Neuron (in vitro differentiated cells): ENCODE measurements at regions not wholly inside any gene's neighbourhood (a gene's known extent, or its start where the extent isn't known, plus 50 kb on each side); places are given as distances from the start of the nearest gene placed in this dataset.
"Not testable (repeated sequence)": the region's sequence is repeated elsewhere in the genome, so short reads cannot be mapped to it uniquely, and the experiment has no call there.

Experiments
- H2AFZ ChIP-seq: one replicate; pipeline ENCODE4 v1.6.1; 2013; ENCODE audit warnings: low read depth, mild to moderate bottlenecking, inconsistent platforms, low read length, moderate library complexity
- H3K27me3 ChIP-seq: one replicate; pipeline ENCODE4 v1.6.1; 2013; ENCODE audit warnings: low read length; ENCODE audit not compliant: insufficient read depth
- H3K36me3 ChIP-seq: one replicate; pipeline ENCODE4 v1.6.1; 2013; ENCODE audit warnings: low read length; ENCODE audit not compliant: insufficient read depth
- H3K4me1 ChIP-seq: one replicate; pipeline ENCODE4 v1.6.1; 2013; ENCODE audit warnings: low read length; ENCODE audit not compliant: insufficient read depth
- H3K4me3 ChIP-seq: 2 replicates; pipeline ENCODE4 v1.5.1; 2013; ENCODE audit warnings: mild to moderate bottlenecking, low read length, moderate library complexity
- H3K9me3 ChIP-seq: one replicate; pipeline ENCODE4 v1.6.1; 2013; ENCODE audit warnings: low read length

DNA sequence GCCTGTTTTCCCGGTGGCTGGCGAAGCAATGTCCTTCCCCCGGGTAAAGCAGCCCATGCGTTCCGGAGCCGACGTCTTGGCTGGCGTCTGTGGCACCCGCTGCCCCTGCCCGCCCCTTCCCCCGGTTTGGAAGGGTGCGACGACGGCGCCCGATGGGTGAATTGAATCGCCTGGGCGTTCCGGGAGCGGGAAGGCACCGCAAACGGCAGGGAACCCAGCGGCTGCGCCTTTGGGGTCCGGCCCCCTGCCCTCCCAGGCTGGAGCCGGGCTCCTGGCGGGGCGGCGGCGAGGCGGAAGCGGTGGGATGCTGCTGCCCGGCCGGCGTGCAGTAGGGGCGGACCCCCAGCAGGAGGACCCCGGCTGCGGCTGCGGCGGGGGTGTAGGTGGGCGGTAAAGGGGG is 123.6 kb upstream of the RHOU start:
- H3K27me3 ChIP-seq, H3K4me1 ChIP-seq, H3K9me3 ChIP-seq, H3K36me3 ChIP-seq, H2AFZ ChIP-seq, H3K4me3 ChIP-seq: not testable (repeated sequence)

DNA sequence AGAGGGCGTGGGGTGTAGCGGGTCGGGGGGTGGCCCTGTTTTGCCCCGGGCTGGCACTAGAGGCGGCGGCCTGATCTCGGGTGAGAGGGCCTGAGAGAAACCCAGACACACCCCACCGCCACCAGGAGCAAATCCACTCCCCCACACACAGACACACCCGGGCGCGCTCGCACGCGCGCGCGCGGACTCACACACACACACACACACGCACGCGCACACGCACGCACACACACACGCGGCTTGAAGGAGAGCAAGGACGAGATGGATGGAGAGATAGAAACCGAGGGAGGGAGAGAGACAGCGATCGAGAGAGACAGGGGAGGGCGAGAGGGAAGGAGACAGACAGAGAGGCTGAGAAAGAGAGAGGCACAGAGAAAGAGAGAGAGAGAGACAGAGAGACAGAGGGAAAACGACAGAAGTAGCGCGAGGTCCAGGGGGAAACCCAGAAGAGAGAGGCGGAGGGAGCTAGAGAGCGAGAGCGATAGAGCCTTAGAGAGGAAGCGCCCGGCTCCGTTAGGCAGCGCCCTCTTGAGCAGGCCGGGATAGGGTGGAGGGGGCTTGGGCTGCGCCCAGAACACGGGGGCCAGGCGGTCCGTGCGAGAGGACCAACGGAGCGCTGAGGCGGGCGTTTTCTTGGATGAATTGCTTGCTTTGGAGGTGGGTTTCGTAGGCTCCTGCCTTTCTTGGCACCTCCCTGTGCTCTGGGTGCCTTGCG is 113.1 kb upstream of the RHOU start:
- H3K27me3 ChIP-seq, H3K4me3 ChIP-seq, H3K4me1 ChIP-seq, H2AFZ ChIP-seq, H3K9me3 ChIP-seq, H3K36me3 ChIP-seq: not testable (repeated sequence)

DNA sequence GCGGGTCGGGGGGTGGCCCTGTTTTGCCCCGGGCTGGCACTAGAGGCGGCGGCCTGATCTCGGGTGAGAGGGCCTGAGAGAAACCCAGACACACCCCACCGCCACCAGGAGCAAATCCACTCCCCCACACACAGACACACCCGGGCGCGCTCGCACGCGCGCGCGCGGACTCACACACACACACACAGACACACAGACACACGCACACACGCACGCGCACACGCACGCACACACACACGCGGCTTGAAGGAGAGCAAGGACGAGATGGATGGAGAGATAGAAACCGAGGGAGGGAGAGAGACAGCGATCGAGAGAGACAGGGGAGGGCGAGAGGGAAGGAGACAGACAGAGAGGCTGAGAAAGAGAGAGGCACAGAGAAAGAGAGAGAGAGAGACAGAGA is 108.8 kb upstream of the RHOU start:
- not testable (repeated sequence) for H2AFZ ChIP-seq, H3K36me3 ChIP-seq, H3K9me3 ChIP-seq, H3K4me1 ChIP-seq, H3K27me3 ChIP-seq, H3K4me3 ChIP-seq

DNA sequence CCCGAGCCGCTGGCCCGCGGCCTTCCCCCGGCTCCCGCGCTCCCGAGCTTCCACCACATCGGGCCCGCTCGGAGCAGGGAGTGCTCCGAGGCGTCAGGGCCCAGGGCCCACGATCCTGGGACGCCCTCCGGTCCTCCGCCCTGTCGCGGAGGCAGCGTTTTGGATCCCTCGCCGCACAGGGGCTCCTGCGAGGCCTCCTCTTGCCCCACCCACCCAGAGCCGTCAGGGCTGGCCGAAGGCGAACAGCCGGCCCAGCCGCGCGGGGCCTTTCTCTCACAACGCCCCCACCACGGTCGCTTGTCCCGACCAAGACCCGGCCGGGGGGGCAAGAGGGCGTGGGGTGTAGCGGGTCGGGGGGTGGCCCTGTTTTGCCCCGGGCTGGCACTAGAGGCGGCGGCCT is 102.4 kb upstream of the RHOU start:
- H3K4me3 ChIP-seq, H3K36me3 ChIP-seq, H3K27me3 ChIP-seq: not testable (repeated sequence)

DNA sequence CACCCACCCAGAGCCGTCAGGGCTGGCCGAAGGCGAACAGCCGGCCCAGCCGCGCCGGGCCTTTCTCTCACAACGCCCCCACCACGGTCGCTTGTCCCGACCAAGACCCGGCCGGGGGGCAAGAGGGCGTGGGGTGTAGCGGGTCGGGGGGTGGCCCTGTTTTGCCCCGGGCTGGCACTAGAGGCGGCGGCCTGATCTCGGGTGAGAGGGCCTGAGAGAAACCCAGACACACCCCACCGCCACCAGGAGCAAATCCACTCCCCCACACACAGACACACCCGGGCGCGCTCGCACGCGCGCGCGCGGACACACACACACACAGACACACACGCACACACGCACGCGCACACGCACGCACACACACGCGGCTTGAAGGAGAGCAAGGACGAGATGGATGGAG is 100.0 kb upstream of the RHOU start:
- H3K36me3 ChIP-seq, H3K4me1 ChIP-seq, H3K4me3 ChIP-seq, H3K9me3 ChIP-seq, H3K27me3 ChIP-seq, H2AFZ ChIP-seq: not testable (repeated sequence)

More for the DNA sequence above, 102.4 kb upstream of the RHOU start:
- H3K9me3 ChIP-seq, H3K4me1 ChIP-seq, H2AFZ ChIP-seq: not testable (repeated sequence)

DNA sequence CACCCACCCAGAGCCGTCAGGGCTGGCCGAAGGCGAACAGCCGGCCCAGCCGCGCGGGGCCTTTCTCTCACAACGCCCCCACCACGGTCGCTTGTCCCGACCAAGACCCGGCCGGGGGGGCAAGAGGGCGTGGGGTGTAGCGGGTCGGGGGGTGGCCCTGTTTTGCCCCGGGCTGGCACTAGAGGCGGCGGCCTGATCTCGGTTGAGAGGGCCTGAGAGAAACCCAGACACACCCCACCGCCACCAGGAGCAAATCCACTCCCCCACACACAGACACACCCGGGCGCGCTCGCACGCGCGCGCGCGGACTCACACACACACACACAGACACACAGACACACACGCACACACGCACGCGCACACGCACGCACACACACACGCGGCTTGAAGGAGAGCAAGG is 97.8 kb upstream of the RHOU start:
- H3K4me3 ChIP-seq, H3K4me1 ChIP-seq: not testable (repeated sequence)

DNA sequence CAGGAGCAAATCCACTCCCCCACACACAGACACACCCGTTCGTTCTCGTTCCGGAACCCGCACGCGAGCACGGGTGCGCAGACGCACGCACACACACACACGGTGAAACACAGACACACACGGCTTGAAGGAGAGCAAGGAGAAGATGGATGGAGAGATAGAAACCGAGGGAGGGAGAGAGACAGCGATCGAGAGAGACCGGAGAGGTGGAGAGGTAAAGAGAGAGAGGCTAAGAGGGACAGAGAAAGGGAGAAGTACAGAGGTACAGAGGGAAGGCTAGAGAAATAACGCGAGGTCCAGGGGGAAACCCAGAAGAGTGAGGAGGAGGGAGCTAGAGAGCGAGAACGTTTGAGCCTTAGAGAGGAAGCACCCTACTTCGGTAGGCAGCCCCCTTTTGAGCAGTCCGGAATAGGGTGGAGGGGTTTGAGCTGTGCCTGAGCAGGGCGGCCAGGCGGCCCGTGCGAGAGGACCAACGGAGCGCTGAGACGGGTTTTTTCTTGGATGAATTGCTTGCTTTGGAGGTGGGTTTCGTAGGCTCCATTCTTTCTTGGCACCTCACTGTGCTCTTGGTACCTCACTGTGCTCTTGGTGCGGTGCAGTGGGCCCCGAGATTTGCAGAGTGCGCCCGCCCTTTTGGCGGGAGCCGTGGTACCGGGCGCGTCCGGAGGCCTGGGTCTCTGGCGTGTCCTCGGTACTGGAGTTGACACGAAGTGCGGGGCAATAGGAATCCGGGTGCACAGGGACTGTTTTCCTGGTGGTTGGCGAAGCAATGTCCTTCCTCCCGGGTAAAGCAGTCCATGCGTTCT is 88.4 kb upstream of the RHOU start:
- H3K4me1 ChIP-seq: peaks cover 12% of the 10 kb centered on the region
- peaks cover 13% of the 10 kb centered on the region for H3K27me3 ChIP-seq
- H2AFZ ChIP-seq: peak overlapping the region; percentile 19
- H3K36me3 ChIP-seq: no peaks in the 10 kb centered on the region
- H3K9me3 ChIP-seq: peaks cover 4% of the 10 kb centered on the region
- peak overlapping the region; percentile 67 for H3K4me3 ChIP-seq

More for the DNA sequence above, 97.8 kb upstream of the RHOU start:
- not testable (repeated sequence) for H2AFZ ChIP-seq, H3K27me3 ChIP-seq, H3K36me3 ChIP-seq, H3K9me3 ChIP-seq

DNA sequence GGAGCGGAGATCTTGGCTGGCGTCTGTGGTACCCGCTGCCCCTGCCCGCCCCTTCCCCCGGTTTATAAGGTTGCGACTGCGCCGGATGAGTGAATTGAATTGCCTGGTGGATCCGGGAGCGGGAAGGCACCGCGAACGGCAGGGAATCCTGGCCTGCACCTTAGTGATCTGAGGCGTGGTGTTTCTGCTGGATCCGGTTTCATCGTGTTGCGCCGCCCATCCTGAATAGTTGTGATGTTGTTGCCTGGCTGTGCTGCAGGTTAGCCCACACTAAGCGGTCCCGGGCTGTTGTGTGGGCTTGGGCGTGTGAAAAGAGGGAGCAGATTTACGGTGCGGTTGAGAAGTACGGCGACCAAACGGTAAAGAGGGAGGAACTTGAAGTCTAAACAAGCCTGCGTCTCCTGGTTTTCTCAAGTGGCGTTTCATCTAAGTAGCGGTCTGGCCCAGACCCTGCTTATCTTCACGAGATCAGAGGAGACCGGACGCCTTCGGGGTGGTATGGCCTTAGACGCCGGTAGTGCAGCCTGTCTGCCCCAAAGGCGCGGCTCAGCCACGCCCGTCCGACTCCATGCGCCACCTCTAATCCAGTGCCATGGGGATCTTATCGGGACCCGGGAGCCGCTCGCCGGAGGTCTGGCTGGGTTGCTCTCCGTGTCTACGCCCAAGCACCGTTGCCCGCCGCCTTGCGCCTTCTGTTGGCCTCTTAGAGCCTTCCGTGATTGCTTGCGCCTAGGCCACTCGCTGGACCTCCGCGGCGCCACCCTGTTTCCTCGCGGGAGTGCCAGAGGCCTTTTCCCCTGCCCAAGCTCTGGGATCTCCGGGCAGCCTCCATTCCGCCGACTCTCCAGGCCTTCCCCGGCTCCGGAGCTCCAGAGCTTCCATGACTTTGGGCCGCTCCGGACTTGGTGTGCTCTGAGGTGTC is 87.5 kb upstream of the RHOU start:
- peaks cover 13% of the 10 kb centered on the region for H3K27me3 ChIP-seq

DNA sequence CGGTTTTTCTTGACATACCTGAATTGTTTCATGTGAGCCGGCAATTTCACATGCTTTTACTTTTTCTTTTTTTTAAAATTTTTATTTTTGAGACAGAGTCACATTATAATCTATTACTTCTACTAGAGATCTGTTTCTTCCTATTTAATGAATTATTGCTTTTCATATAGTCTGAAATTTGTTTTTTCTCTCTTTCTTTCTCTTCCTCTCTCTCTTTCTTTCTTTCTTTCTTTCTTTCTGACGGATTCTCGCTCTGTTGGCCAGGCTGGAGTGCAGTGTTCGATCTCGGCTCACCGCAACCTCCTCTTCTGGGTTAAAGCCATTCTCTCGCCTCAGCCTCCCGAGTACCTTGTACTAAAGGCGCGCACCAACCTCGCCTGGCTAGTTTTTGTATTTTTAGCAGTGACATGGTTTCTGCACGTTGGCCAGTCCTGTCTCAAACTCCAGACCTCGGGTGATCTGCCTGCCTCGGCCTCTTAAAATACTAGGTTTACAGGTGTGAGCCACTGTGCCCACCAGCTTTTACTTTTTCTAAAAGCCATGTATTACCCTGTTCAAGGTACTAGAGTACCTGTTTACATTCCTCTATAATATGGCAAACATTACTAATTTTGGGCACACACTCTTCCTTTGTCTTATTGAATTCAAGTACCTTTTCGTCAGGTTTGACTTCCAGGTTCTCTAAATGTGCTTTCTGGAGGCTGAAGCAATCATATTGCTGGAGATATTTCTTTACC is 86.5 kb upstream of the RHOU start:
- Histone ChIP-seq H3K9me3 (peaks cover 4% of the 10 kb centered on the region), H3K4me1 (peaks cover 12% of the 10 kb centered on the region), H3K4me3 (peak overlapping the region; percentile 67), H3K36me3 (no peaks in the 10 kb centered on the region), H2AFZ (no peak overlapping the region), H3K27me3 (peaks cover 13% of the 10 kb centered on the region)

More for the DNA sequence above, 87.5 kb upstream of the RHOU start:
- Histone ChIP-seq H3K4me3 (peak overlapping the region; percentile 67), H3K4me1 (peaks cover 12% of the 10 kb centered on the region), H2AFZ (peak overlapping the region; percentile 19), H3K36me3 (no peaks in the 10 kb centered on the region), H3K9me3 (peaks cover 4% of the 10 kb centered on the region)

DNA sequence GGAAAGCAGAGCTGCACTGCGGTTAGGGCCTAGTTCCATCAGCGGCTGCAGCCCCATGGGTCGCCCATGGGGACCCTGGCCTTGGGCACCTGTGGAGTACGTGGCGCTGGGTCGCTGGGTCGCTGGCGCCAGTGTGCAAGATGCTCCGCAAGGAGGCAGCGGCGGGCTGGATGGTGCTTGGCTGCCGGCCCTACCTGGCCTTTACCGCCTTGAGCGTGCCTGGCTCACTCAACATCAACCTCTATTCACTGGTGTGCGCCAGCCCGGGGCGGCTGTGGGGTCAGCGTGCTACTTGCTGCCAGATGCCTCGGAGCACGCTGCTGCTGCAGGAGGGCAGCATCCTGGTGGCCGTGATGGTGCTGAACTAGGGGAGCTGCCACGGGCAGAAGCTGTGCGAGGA is 85.1 kb upstream of the RHOU start:
- Histone ChIP-seq H3K27me3 (peaks cover 13% of the 10 kb centered on the region), H3K36me3 (no peaks in the 10 kb centered on the region), H3K4me3 (no peak overlapping the region), H2AFZ (no peak overlapping the region), H3K4me1 (peaks cover 12% of the 10 kb centered on the region), H3K9me3 (peaks cover 4% of the 10 kb centered on the region)

DNA sequence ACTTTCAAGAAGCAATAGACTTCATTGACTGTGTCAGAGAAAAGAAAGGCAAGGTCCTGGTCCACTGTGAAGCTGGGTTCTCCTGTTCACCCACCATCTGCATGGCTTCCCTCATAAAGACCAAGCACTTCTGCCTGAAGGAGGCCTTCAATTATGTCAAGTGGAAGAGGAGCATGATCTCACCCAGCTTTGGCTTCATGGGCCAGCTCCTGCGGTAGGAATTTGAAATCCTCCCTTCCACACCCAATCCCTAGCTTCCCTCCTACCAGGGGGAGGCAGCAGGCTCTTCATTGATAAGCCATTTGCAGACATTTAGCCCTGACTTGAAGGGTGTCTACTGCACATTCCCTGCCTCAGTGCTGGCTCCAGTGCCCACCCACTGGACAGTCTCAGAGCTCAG is 84.3 kb upstream of the RHOU start:
- Histone ChIP-seq H3K27me3 (peaks cover 13% of the 10 kb centered on the region), H3K36me3 (no peaks in the 10 kb centered on the region), H2AFZ (no peak overlapping the region), H3K4me1 (peaks cover 12% of the 10 kb centered on the region), H3K4me3 (no peak overlapping the region), H3K9me3 (peaks cover 4% of the 10 kb centered on the region)

DNA sequence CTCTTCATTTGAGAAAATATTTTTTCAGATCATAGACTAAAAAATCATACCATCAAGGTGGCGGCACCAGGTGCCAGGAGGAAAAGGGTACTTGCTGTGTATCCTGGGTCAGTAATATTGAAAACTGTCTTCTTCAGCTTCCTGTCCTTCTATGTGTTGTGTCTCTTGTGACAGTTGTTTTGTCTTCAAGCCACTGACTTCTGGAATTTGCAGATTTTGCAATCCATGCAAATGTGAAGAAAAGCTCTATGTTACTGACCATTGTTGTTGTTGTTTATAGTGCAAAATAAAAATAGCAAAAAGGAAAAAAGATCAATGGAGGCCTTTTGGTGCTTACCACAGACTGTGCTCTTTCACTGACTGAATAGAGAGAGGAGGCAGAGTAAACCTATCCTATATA is 83.2 kb upstream of the RHOU start:
- Histone ChIP-seq H3K9me3 (peaks cover 4% of the 10 kb centered on the region), H2AFZ (no peak overlapping the region), H3K36me3 (no peaks in the 10 kb centered on the region), H3K4me3 (no peak overlapping the region), H3K27me3 (peaks cover 8% of the 10 kb centered on the region), H3K4me1 (peaks cover 6% of the 10 kb centered on the region)
